Ovary (tissue), 7 donors: ENCODE measurements at regions not wholly inside any gene's neighbourhood (a gene's known extent, or its start where the extent isn't known, plus 50 kb on each side); places are given as distances from the start of the nearest gene placed in this dataset.

Experiments used
- DNase-seq, 5 donors: peaks; one replicate each; pipeline ENCODE4 v3.0.0-alpha.2; 2019 to 2020
- H3K27ac ChIP-seq, 2 donors: fragments of 200-600 bp; one replicate each; pipeline versions ENCODE4 v1.5.1 to v1.8.0; 2019 to 2022
- H3K27me3 ChIP-seq: fragments of 200-600 bp; one replicate; pipeline ENCODE4 v1.8.0; 2022
- H3K36me3 ChIP-seq: fragments of 200-600 bp; sonication (generic); one replicate; pipeline ENCODE4 v1.5.1; 2019
- H3K4me1 ChIP-seq: one replicate; pipeline ENCODE4 v1.8.1; 2013; ENCODE audit warnings: mild to moderate bottlenecking, moderate library complexity; ENCODE audit not compliant: insufficient read depth
- H3K4me3 ChIP-seq: fragments of 200-600 bp; sonication (generic); one replicate; pipeline ENCODE4 v1.5.1; 2017
- H3K9me3 ChIP-seq, 2 donors: fragments of 200-600 bp in 1 of 2; sonication (generic) in 1 of 2; one replicate each; pipeline versions ENCODE4 v1.5.1 to v1.8.1; 2013 to 2019; ENCODE audit warnings: mild to moderate bottlenecking in 1 of 2, moderate library complexity in 1 of 2
- CTCF ChIP-seq, 3 donors: fragments of 450-650 bp in 2 of 3; fragments of 200-600 bp in 1 of 3; IDR thresholded peaks; one replicate each; pipeline versions ENCODE4 v1.5.1 to v1.8.0; 2016 to 2022; ENCODE audit warnings: antibody characterized with exemption in 3 of 3, mild to moderate bottlenecking in 1 of 3
- EP300 ChIP-seq: sonication (generic); formaldehyde crosslinking; IDR thresholded peaks from one replicate; pipeline ENCODE4 v1.6.1; 2017; ENCODE audit warnings: antibody characterized with exemption
- POLR2A ChIP-seq: fragments of 450-650 bp; IDR thresholded peaks from one replicate; pipeline ENCODE4 v1.6.1; 2017; ENCODE audit warnings: antibody characterized with exemption, mild to moderate bottlenecking, moderate library complexity
- WGBS, 3 donors: extraction: QIAGEN DNeasy Blood & Tissue Kit in 1 of 3; methylation state at CpG; one replicate each; pipeline versions ENCODE4 v1.1.5 to v1.1.7; 2013 to 2017; 5-methylcytosine and 5-hydroxymethylcytosine counted together
- intact Hi-C, 4 donors: fragments of 100-400 bp; cut with DNase I; formaldehyde crosslinking; loops; one replicate each; pipeline versions ENCODE4 v1.11.0 to v1.15.1; 2022 to 2023
- donor health status: DM: no; HTN: no; CAD: no; lungs with moderate emphysema.
- donor health status: DM: no; HTN: no; CAD: no.
- donor health status: Bipolar disorder and iron deficiency.
- donor health status: DM: no; HTN: no; CAD: no.
- donor health status: DM: yes; HTN: yes; CAD: no.

DNA sequence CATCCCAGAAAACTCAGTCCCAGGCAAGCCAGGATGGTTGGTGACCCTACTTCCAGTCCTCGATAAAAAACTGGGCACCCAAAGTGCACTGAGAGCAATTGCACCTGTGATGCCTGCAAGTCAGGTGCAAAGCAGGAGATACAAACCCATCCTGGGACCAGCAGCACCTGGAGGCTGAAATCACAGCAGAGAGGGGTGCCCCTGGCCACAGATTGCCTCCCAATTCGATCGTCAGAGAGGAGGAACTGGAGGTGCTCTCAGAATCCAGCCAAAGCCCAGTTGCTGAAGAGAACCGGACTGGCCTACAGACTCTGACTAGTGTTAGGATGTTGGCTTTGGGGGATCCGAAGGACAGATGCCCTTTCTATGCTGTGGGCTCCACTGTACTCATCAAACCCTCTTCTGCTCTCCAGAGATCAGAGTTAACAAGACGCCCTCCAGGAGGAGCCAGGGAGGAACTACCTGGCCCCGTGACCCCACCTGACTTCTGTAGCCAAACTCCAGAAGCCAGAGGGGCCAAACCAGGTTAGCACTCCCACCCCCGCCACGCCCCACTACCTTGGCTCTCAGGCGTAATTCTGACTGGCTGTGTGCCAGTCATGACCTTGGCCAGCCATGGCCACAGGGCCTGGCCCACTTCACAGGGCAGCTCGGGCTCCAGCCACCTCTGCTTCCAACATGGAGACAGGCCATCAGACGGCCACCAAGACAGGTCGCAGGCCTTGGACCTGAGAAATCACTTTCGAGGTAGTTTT lies 284.5 kb upstream of the RTL1 start:
- H3K4me1 ChIP-seq: no peaks in the 10 kb centered on the region
- intact Hi-C loops: loop anchor here in 1 of 4 donors (10.0 kb wide), 1 partner anchor 377 kb away; the partner anchor contains the start of gene DIO3
- H3K27ac ChIP-seq: no peak overlapping the region
- TF ChIP-seq EP300 (no peak), CTCF (IDR thresholded peaks at IDR 0.05) (no peak), POLR2A (no peak)
- H3K9me3 ChIP-seq: no peaks in the 10 kb centered on the region
- H3K27me3 ChIP-seq: no peaks in the 10 kb centered on the region
- peak in 3 of 5 donors; percentile 6 to 9 (median 9) for DNase-seq
- no peaks in the 10 kb centered on the region for H3K36me3 ChIP-seq
- no peak overlapping the region for H3K4me3 ChIP-seq
- WGBS, 3 donors: 82 to 85% (median 84%) methylated on average over 14 of the region's 14 CpGs

DNA sequence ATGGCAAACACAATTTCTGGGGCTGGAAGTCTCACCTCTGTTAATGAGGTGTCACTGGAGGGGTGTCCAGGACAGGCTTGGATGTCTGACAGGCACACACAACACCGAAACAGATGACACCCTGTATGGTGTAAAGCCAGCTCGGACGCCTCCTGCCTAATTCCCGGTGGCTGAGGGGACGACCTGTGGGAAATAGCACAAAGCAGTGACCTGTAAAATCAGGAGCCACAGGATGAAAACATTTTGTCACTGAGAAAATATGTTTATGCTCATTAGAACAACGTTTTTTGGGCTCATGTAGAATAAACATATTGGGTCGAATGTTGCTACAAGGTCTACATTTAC lies 285.0 kb upstream of the RTL1 start:
- peak in 1 of 5 donors; percentile 6 for DNase-seq
- TF ChIP-seq EP300 (no peak), CTCF (IDR thresholded peaks at IDR 0.05) (no peak), POLR2A (no peak)
- intact Hi-C loops: loop anchor here in 1 of 4 donors (10.0 kb wide), 1 partner anchor 376 kb away; the partner anchor contains the start of gene DIO3
- Histone ChIP-seq H3K27ac (no peak overlapping the region), H3K4me3 (no peak overlapping the region), H3K4me1 (no peaks in the 10 kb centered on the region), H3K9me3 (no peaks in the 10 kb centered on the region), H3K36me3 (no peaks in the 10 kb centered on the region), H3K27me3 (no peaks in the 10 kb centered on the region)
- WGBS, 3 donors: 76 to 77% (median 77%) methylated on average over 7 of the region's 7 CpGs

GRCh38 chr14:101189266-101189665 lies 285.7 kb upstream of the RTL1 start:
- Histone ChIP-seq H3K9me3 (no peaks in the 10 kb centered on the region), H3K4me3 (no peak overlapping the region), H3K4me1 (no peaks in the 10 kb centered on the region), H3K36me3 (no peaks in the 10 kb centered on the region), H3K27ac (no peak overlapping the region), H3K27me3 (no peaks in the 10 kb centered on the region)
- TF ChIP-seq POLR2A: no peak
- DNase-seq: no peak
- intact Hi-C loops: loop anchor here in 1 of 4 donors (10.0 kb wide), 1 partner anchor 376 kb away; the partner anchor contains the start of gene DIO3
- WGBS, 3 donors: 60 to 71% (median 60%) methylated on average over 2 of the region's 2 CpGs

GRCh38 chr14:101189962-101190560 lies 286.5 kb upstream of the RTL1 start:
- Histone ChIP-seq H3K9me3 (no peaks in the 10 kb centered on the region), H3K27me3 (no peaks in the 10 kb centered on the region), H3K4me3 (no peak overlapping the region), H3K4me1 (no peaks in the 10 kb centered on the region), H3K36me3 (no peaks in the 10 kb centered on the region), H3K27ac (no peak overlapping the region)
- no peak for TF ChIP-seq CTCF (IDR thresholded peaks at IDR 0.05)
- no peak for TF ChIP-seq POLR2A
- no peak for TF ChIP-seq EP300
- DNase-seq: no peak
- WGBS, 3 donors: 82 to 93% (median 82%) methylated on average over 3 of the region's 3 CpGs
- intact Hi-C loops: loop anchor here in 1 of 4 donors (10.0 kb wide), 1 partner anchor 375 kb away; the partner anchor contains the start of gene DIO3
